Hepatocyte (in vitro differentiated cells): ENCODE measurements at regions not wholly inside any gene's neighbourhood (a gene's known extent, or its start where the extent isn't known, plus 50 kb on each side); places are given as distances from the start of the nearest gene placed in this dataset.

Experiments used
- CTCF ChIP-seq: fragments of 200-600 bp; sonication (generic); IDR thresholded peaks from 2 replicates; pipeline ENCODE4 v1.5.1; 2016; ENCODE audit warnings: antibody characterized with exemption, mild to moderate bottlenecking; ENCODE audit not compliant: poor library complexity
- EZH2phosphoT487 ChIP-seq: fragments of 200-600 bp; sonication (generic); IDR thresholded peaks from one replicate; pipeline ENCODE4 v1.6.1; 2018; ENCODE audit warnings: antibody characterized with exemption, mild to moderate bottlenecking, low read depth, moderate library complexity; ENCODE audit not compliant: unreplicated experiment, severe bottlenecking

GRCh38 chr12:92593734-92594402, 108.9 kb upstream of the PLEKHG7 start:
- TF ChIP-seq CTCF (no peak), EZH2phosphoT487 (no peak)
